ENCODE measurements at regions not wholly inside any gene's neighbourhood (a gene's known extent, or its start where the extent isn't known, plus 50 kb on each side); places are given as distances from the start of the nearest gene placed in this dataset.

- TF ChIP-seq CTCF (conservative IDR thresholded peaks at IDR 0.05) (no peak), EZH2 (IDR thresholded peaks at IDR 0.05; ENCODE audit: low read depth) (no peak)
Observed at GRCh38 chr7:96548664-96549063, 161.0 kb downstream of the SEM1 start.

Data from PC-9 (cell line).